Activated T-cell treated with anti-CD3 and anti-CD28 coated beads, Interleukin-2, amount 50 U/mL, for 72 hours (primary cell): ENCODE measurements at regions not wholly inside any gene's neighbourhood (a gene's known extent, or its start where the extent isn't known, plus 50 kb on each side); places are given as distances from the start of the nearest gene placed in this dataset.

ENCODE experiments used
- ATAC-seq, 2 donors: fragments of 150-1000 bp; cut with Tn5 transposase; replicated peaks in 1 of 2; 2 replicates each; pipeline ENCODE4 v1.10.0; 2021; ENCODE audit warnings: moderate library complexity in 2 of 2, mild to moderate bottlenecking in 1 of 2
- DNase-seq, 2 donors: peaks; one replicate each; pipeline ENCODE4 v3.0.0; 2021 to 2022; ENCODE audit warnings: mixed read lengths in 1 of 2
- H3K27ac Mint-ChIP-seq: one replicate; pipeline ENCODE4 v1.8.0; 2022; ENCODE audit warnings: mild to moderate bottlenecking, moderate library complexity, mixed read lengths
- H3K27me3 Mint-ChIP-seq: one replicate; pipeline ENCODE4 v1.8.0; 2022; ENCODE audit warnings: low read depth, mixed read lengths
- H3K36me3 Mint-ChIP-seq, 2 donors: one replicate each; pipeline ENCODE4 v1.8.0; 2022; ENCODE audit warnings: mixed read lengths in 2 of 2, mild to moderate bottlenecking in 1 of 2; ENCODE audit not compliant: insufficient read depth in 2 of 2
- H3K4me1 Mint-ChIP-seq: one replicate; pipeline ENCODE4 v1.8.0; 2022; ENCODE audit warnings: low read depth, mixed read lengths
- H3K4me3 Mint-ChIP-seq, 2 donors: one replicate each; pipeline ENCODE4 v1.8.0; 2022; ENCODE audit warnings: mild to moderate bottlenecking in 2 of 2, mixed read lengths in 2 of 2, moderate library complexity in 2 of 2
- H3K9me3 Mint-ChIP-seq, 2 donors: one replicate each; pipeline ENCODE4 v1.8.0; 2022; ENCODE audit warnings: mixed read lengths in 2 of 2

- Mint-ChIP-seq H3K27ac (no peak overlapping the region), H3K4me1 (no peaks in the 10 kb centered on the region), H3K4me3 (no peak overlapping the region), H3K36me3 (no peaks in the 10 kb centered on the region), H3K27me3 (no peaks in the 10 kb centered on the region), H3K9me3 (peaks cover 0 to 2% of the 10 kb centered on the region in 2 donors)
- no peak for ATAC-seq
- DNase-seq, result no peak
Measured at GRCh38 chr17:70261170-70261569, 91.8 kb downstream of the KCNJ2 start.

GRCh38 chr17:70265471-70265870, 96.1 kb downstream of the KCNJ2 start:
- no peak overlapping the region for H3K27ac Mint-ChIP-seq
- no peak overlapping the region for H3K4me3 Mint-ChIP-seq
- ATAC-seq (no peak), DNase-seq (no peak)
- no peaks in the 10 kb centered on the region for H3K27me3 Mint-ChIP-seq
- no peaks in the 10 kb centered on the region for H3K36me3 Mint-ChIP-seq
- H3K4me1 Mint-ChIP-seq, result no peaks in the 10 kb centered on the region
- peaks cover 1 to 2% of the 10 kb centered on the region in 2 donors for H3K9me3 Mint-ChIP-seq

DNA sequence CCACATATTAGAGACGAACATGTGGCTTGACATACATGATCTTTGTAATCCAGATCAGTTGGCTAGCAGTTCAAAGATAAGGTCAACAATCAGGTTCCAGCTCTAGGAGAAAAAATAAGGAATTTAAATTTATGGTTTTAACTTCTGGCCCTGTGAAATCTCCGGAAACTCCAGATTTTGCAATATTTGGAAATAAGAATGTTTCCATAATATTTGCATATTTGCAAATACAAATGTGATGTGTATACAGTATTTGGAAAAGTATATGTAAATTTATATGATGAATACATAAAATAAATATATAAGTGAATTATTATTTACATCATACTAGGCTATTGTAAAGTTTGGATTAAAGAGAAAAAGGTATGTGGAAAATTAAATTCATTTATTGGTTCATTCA, 97.1 kb downstream of the KCNJ2 start:
- peaks cover under 1 to 1% of the 10 kb centered on the region in 2 donors for H3K9me3 Mint-ChIP-seq
- no peaks in the 10 kb centered on the region for H3K27me3 Mint-ChIP-seq
- no peaks in the 10 kb centered on the region for H3K36me3 Mint-ChIP-seq
- no peak overlapping the region for H3K27ac Mint-ChIP-seq
- ATAC-seq (no peak), DNase-seq (no peak)
- H3K4me3 Mint-ChIP-seq, result no peak overlapping the region
- no peaks in the 10 kb centered on the region for H3K4me1 Mint-ChIP-seq

DNA sequence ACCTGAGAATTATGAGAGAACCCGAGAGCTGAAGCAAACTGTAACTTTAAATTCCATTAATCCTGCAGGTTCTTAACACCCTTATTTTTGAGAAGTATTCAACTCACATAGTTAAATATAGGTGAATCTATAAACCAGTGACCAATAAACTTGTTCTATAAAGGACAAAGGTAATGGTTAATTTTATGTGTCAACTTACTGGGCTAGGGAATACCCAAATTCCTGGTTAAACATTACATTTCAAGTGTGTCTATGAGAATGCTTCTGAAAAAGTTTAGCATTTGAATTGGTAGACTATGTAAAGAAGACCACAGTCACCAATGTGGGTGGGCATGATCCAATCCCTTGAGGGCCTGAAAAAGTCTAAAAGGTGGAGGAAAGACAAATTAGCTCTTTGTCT, 99.1 kb downstream of the KCNJ2 start:
- ATAC-seq (no peak), DNase-seq (no peak)
- H3K4me1 Mint-ChIP-seq, result no peaks in the 10 kb centered on the region
- no peak overlapping the region for H3K4me3 Mint-ChIP-seq
- H3K27me3 Mint-ChIP-seq, result no peaks in the 10 kb centered on the region
- no peak overlapping the region for H3K27ac Mint-ChIP-seq
- H3K36me3 Mint-ChIP-seq, result no peaks in the 10 kb centered on the region
- peaks cover 0 to 1% of the 10 kb centered on the region in 2 donors for H3K9me3 Mint-ChIP-seq

- Mint-ChIP-seq H3K9me3 (peaks cover 0 to 1% of the 10 kb centered on the region in 2 donors), H3K4me3 (no peak overlapping the region), H3K27ac (no peak overlapping the region), H3K36me3 (no peaks in the 10 kb centered on the region), H3K27me3 (no peaks in the 10 kb centered on the region), H3K4me1 (no peaks in the 10 kb centered on the region)
- DNase-seq (no peak), ATAC-seq (no peak)
Measured at GRCh38 chr17:70270554-70270953, 101.2 kb downstream of the KCNJ2 start.

DNA sequence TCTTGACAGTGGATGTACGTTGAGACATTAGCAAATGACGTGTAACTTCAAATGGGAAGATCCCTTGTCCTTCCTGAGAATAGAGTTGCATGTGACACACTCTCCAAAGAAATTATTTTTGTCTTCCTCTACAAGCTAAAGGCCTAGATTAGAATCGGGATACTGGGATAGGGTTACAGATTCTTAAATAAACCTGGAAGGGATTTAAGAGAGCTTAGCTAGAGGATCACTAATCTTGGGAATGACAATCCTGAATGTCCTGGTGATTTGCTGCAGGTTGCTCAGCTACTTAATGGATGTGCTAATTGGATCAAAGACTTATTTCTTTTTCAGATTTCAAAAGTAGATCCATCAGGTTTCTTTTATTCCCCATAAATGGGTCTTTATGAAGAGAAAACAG, 101.9 kb downstream of the KCNJ2 start:
- DNase-seq (no peak), ATAC-seq (no peak)
- Mint-ChIP-seq H3K9me3 (peaks cover 0 to 1% of the 10 kb centered on the region in 2 donors), H3K27me3 (no peaks in the 10 kb centered on the region), H3K36me3 (no peaks in the 10 kb centered on the region), H3K27ac (no peak overlapping the region), H3K4me3 (no peak overlapping the region), H3K4me1 (no peaks in the 10 kb centered on the region)

DNA sequence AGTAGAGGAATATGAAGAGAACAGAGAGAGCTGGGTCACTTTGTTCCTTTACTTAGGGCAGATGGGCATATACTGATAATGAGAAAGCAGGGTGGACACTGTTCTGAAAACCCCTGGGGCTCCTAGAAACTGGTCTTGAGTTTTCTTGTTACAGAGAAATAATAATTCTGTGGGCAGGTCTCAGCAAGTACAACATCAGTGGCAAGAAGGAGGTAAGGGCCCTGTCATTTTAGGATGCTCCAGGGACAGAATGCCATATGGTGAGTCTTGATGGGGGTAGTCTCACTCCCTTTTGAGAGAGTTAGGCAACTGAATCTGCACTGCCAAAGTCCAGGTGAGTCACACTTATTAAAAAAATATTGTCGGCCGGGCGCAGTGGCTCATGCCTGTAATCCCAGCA, 102.3 kb downstream of the KCNJ2 start:
- no peak overlapping the region for H3K27ac Mint-ChIP-seq
- H3K4me3 Mint-ChIP-seq, result no peak overlapping the region
- H3K36me3 Mint-ChIP-seq, result no peaks in the 10 kb centered on the region
- no peaks in the 10 kb centered on the region for H3K4me1 Mint-ChIP-seq
- DNase-seq (no peak), ATAC-seq (no peak)
- peaks cover 0 to 1% of the 10 kb centered on the region in 2 donors for H3K9me3 Mint-ChIP-seq
- no peaks in the 10 kb centered on the region for H3K27me3 Mint-ChIP-seq

DNA sequence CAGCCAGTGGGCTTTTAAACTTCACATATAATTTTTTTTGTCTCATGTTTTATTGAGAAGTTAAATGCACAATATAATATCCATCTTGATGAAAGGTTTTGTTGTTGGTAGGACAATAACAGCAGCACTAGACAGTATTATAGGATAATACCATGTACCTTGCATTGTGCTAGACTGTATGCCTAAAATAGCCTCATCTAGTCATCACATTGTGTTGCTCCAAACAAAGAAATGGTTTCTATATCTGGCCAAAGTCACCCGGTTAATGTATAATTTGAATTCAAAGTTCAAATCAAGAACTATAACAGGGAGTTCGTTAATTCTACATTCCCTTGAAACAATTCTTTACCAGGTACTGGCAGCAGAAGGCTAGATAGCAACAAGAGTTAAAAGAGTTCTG, 104.9 kb downstream of the KCNJ2 start:
- Mint-ChIP-seq H3K27ac (no peak overlapping the region), H3K9me3 (peaks cover 0 to 2% of the 10 kb centered on the region in 2 donors), H3K4me3 (no peak overlapping the region), H3K27me3 (no peaks in the 10 kb centered on the region), H3K4me1 (no peaks in the 10 kb centered on the region), H3K36me3 (no peaks in the 10 kb centered on the region)
- no peak for DNase-seq
- ATAC-seq, result no peak

DNA sequence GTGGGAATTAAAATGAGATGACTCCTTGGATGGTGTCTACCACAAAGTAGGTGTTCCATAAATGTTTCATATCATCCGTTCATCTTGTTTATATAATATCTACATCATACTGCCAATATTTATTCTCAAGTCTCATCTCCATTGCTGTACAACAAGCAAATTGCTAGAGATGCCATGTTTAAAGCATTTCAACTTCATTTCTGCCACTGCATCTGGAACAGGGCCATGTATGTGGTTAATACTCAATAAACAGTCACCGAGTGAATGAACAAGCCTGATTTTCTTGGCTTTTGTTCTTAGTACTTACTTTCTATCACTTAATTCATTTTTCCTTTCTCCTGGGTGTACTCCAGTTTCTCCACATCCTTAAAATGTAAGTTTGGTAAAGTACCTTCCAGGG, 107.6 kb downstream of the KCNJ2 start:
- Mint-ChIP-seq H3K4me3 (no peak overlapping the region), H3K9me3 (peaks cover 0 to 2% of the 10 kb centered on the region in 2 donors), H3K4me1 (no peaks in the 10 kb centered on the region), H3K36me3 (no peaks in the 10 kb centered on the region), H3K27ac (no peak overlapping the region), H3K27me3 (peaks cover 7% of the 10 kb centered on the region)
- DNase-seq (no peak), ATAC-seq (no peak)

DNA sequence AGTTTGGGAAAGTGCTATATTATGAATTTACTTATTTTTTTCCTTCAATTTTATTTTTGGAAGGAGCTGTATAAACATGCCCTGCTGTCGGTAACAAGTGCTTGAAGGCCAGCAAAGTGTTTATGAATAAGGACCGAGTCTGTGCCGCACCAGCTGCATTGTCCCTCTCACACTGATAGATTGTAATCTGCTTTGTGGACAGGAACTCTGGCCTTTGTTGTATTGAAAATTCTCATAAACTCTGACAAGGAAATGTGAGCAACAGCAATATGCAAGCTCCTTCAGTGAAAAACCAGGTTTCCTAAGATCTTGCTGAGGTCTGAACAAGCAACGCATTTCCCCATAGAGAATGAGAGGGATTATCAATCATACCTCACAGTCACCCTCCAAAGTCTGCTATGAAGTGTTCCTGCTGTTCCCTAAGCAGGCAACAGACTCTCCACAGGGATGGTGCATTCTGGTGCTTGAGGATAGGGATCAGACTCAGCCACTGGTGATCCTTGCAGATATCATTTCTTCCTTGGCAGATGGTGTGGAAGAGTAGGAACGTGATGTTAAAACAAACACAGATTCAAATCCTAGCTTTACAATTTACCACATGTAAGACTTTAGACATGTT, 109.6 kb downstream of the KCNJ2 start:
- Mint-ChIP-seq H3K36me3 (no peaks in the 10 kb centered on the region), H3K4me1 (no peaks in the 10 kb centered on the region), H3K27ac (no peak overlapping the region), H3K27me3 (peaks cover 7% of the 10 kb centered on the region), H3K4me3 (no peak overlapping the region), H3K9me3 (peaks cover 2% of the 10 kb centered on the region in 2 donors)
- ATAC-seq (no peak), DNase-seq (no peak)

GRCh38 chr17:70286391-70286790, 117.1 kb downstream of the KCNJ2 start:
- no peak for DNase-seq

DNA sequence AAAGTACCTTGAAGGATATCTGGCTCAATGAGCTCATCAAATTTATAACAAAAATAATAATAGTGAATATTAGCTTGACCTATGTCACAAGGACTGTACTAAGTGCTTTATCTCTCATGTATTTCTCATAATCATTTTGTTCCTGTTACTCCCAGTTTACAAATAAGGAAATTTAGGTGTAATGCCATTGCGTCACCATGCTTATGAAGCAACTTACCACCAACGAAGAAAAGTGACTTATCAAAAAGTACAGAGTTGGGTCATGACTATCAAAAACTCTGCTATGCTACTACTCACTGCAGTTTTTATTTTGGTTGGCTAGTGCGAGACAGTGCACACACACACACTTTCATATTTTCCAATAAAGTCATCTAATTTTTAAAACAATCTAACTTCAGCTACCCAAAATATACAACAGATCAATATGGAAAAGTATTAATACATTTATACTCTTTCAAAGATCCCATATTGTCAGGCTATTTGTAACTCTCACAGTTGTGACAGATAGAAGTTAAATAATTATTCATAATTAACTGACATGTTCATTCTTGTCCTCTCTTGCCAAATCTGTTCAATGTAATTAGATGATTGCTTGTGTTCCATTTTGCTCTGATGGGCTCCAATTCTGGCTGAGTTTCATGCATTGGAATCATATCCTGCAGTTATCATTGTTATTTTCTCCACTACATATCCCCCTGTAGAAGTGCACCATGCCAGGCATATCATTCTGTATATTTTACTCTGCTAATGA, 119.4 kb downstream of the KCNJ2 start:
- Mint-ChIP-seq H3K36me3 (no peaks in the 10 kb centered on the region), H3K27me3 (peaks cover 5% of the 10 kb centered on the region), H3K9me3 (peaks cover 0 to 9% of the 10 kb centered on the region in 2 donors)

More at GRCh38 chr17:70286391-70286790, 117.1 kb downstream of the KCNJ2 start:
- H3K27ac Mint-ChIP-seq, result no peak overlapping the region
- peaks cover 5% of the 10 kb centered on the region for H3K27me3 Mint-ChIP-seq
- no peaks in the 10 kb centered on the region for H3K36me3 Mint-ChIP-seq
- no peaks in the 10 kb centered on the region for H3K4me1 Mint-ChIP-seq
- peaks cover 2 to 5% of the 10 kb centered on the region in 2 donors for H3K9me3 Mint-ChIP-seq
- no peak for ATAC-seq
- no peak overlapping the region for H3K4me3 Mint-ChIP-seq

GRCh38 chr17:70290770-70291169, 121.4 kb downstream of the KCNJ2 start:
- no peak for DNase-seq

More for the DNA sequence above, 119.4 kb downstream of the KCNJ2 start:
- H3K4me1 Mint-ChIP-seq, result no peaks in the 10 kb centered on the region
- DNase-seq (no peak), ATAC-seq (no peak)
- H3K27ac Mint-ChIP-seq, result no peak overlapping the region
- H3K4me3 Mint-ChIP-seq, result no peak overlapping the region

GRCh38 chr17:70292366-70292765, 123.0 kb downstream of the KCNJ2 start:
- ATAC-seq (no peak), DNase-seq (no peak)
- Mint-ChIP-seq H3K4me3 (no peak overlapping the region), H3K27ac (no peak overlapping the region), H3K27me3 (no peaks in the 10 kb centered on the region), H3K36me3 (no peaks in the 10 kb centered on the region), H3K9me3 (peaks cover 0 to 7% of the 10 kb centered on the region in 2 donors), H3K4me1 (no peaks in the 10 kb centered on the region)

More at GRCh38 chr17:70290770-70291169, 121.4 kb downstream of the KCNJ2 start:
- peaks cover 0 to 4% of the 10 kb centered on the region in 2 donors for H3K9me3 Mint-ChIP-seq
- no peaks in the 10 kb centered on the region for H3K36me3 Mint-ChIP-seq
- H3K27me3 Mint-ChIP-seq, result no peaks in the 10 kb centered on the region
- no peak overlapping the region for H3K27ac Mint-ChIP-seq
- ATAC-seq, result no peak
- no peak overlapping the region for H3K4me3 Mint-ChIP-seq
- no peaks in the 10 kb centered on the region for H3K4me1 Mint-ChIP-seq
